ENCODE measurements at regions not wholly inside any gene's neighbourhood (a gene's known extent, or its start where the extent isn't known, plus 50 kb on each side); places are given as distances from the start of the nearest gene placed in this dataset.

DNA sequence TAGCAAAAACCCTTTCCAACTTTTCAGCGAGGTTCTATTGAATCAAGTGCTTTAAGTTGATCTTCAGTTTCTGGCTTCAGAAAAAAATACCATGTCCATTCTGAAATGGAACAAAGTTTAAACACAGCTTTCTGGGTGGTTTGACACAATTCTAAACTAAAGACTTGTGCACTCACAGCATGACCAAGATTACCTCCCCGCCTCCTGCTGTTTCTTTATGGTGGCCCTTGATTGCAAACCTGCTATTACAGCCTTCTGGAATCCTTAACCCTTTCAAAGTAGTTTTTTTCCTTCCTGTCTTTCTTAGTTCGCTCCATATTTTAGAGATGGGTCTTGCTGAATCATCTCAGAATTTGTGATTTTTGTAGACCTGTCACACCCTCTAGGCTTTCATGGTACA, 135.9 kb upstream of the FBN2 start:
- no peak for TF ChIP-seq POLR2AphosphoS5 (IDR thresholded peaks at IDR 0.05)
- no peak for TF ChIP-seq POLR2A (IDR thresholded peaks at IDR 0.05)
- no peak for TF ChIP-seq CTCF (IDR thresholded peaks at IDR 0.05)
- no peaks in the 10 kb centered on the region for H3K36me3 ChIP-seq
- H3K27ac ChIP-seq, result no peak overlapping the region
- intact Hi-C loops (cut with DNase I; ENCODE audit: low total_unique reads), result no loop called here
- no peak for DNase-seq (ENCODE audit: low spot score in 2 of 2)
- peaks cover 0 to 6% of the 10 kb centered on the region in 2 donors for H3K9me3 ChIP-seq
- no peak overlapping the region for H3K4me3 ChIP-seq
- H3K27me3 ChIP-seq, result no peaks in the 10 kb centered on the region
- no peaks in the 10 kb centered on the region for H3K4me1 ChIP-seq

DNA sequence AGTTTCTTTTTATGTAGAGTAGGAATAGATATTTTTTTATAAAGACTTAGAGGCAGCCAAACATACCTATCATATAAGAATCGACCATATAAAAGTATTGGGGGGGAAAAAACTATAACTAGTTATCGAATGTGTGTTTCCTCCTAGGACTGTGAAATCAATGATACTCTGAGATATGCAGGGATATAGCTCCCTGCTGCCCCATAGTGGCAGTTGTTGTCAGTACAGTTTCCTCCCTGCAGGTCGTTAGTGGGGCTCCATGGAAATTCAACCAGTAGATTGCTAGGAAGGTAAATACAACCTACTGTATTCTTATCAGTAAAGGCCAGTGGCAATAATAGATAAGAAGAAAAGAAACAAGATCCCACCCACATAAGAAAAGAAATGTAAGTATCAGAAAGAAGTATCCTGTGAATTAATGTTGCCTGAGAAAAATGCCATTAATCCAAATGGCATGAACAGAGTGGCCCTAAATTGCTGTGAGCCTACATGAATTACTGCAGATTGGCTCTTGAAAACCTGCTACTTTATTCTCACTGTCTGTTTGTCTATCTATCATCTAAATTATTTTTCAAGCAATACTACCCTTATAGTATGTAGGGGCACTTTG, 136.9 kb upstream of the FBN2 start:
- H3K9me3 ChIP-seq, result peaks cover 0 to 6% of the 10 kb centered on the region in 2 donors
- no peaks in the 10 kb centered on the region for H3K36me3 ChIP-seq
- TF ChIP-seq POLR2A (IDR thresholded peaks at IDR 0.05) (no peak), POLR2AphosphoS5 (IDR thresholded peaks at IDR 0.05) (no peak), CTCF (IDR thresholded peaks at IDR 0.05) (no peak)
- intact Hi-C loops (cut with DNase I; ENCODE audit: low total_unique reads), result no loop called here
- H3K4me3 ChIP-seq, result no peak overlapping the region
- no peak for DNase-seq (ENCODE audit: low spot score in 2 of 2)
- no peaks in the 10 kb centered on the region for H3K4me1 ChIP-seq
- no peaks in the 10 kb centered on the region for H3K27me3 ChIP-seq
- H3K27ac ChIP-seq, result no peak overlapping the region

DNA sequence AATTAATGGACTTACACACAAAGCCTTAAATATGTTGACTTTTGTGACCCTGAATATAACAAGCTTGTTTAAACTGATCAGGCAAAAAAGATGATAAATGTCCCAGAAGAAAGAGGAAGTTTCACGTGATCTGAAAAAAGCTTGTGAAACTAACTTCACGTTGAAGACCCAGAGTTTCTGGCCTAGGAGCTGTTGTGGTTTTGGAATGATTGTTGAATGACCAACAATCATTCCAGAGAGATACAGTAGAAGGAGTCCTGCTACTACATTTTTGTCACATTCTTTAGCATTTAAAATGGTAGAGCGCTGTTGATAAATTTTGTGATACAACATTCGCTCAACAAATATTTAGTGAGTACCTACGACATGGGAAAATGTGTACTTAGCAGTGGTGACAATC, 143.1 kb upstream of the FBN2 start:
- TF ChIP-seq POLR2AphosphoS5 (IDR thresholded peaks at IDR 0.05) (no peak), POLR2A (IDR thresholded peaks at IDR 0.05) (no peak), CTCF (IDR thresholded peaks at IDR 0.05) (no peak)
- Histone ChIP-seq H3K9me3 (no peaks in the 10 kb centered on the region), H3K4me3 (no peak overlapping the region), H3K4me1 (no peaks in the 10 kb centered on the region), H3K27ac (no peak overlapping the region), H3K27me3 (no peaks in the 10 kb centered on the region), H3K36me3 (no peaks in the 10 kb centered on the region)
- DNase-seq (ENCODE audit: low spot score in 2 of 2), result no peak
- intact Hi-C loops (cut with DNase I; ENCODE audit: low total_unique reads), result no loop called here

- peak in 1 of 2 donors; percentile 35 for DNase-seq (ENCODE audit: low spot score in 2 of 2)
- no peaks in the 10 kb centered on the region for H3K27me3 ChIP-seq
- no peak overlapping the region for H3K27ac ChIP-seq
- H3K9me3 ChIP-seq, result no peaks in the 10 kb centered on the region
- H3K4me1 ChIP-seq, result no peaks in the 10 kb centered on the region
- intact Hi-C loops (cut with DNase I; ENCODE audit: low total_unique reads), result no loop called here
- H3K36me3 ChIP-seq, result no peaks in the 10 kb centered on the region
- TF ChIP-seq POLR2A (IDR thresholded peaks at IDR 0.05), result no peak
- no peak for TF ChIP-seq CTCF (IDR thresholded peaks at IDR 0.05)
- TF ChIP-seq POLR2AphosphoS5 (IDR thresholded peaks at IDR 0.05), result no peak
- H3K4me3 ChIP-seq, result no peak overlapping the region
These were observed 143.9 kb upstream of the FBN2 start for GRCh38 chr5:128681764-128682592.

DNA sequence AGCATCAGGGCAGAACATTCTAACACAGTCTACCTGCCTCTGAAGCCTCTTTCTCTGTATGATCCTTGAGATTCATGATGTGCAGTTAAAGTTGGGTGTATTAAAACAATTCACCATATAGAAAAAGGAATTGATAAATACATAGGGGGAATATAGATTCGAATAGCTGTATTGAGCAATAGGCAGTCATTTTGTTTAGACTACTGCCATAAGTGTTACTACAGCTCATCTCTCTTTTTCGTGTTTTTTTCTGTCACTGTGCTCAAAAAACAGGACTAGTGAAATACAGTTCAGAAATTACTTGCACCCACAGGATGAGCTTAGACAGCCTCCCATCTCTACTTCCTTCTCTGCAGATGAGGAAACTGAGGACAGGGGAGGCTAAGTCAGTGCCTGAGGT, 144.6 kb upstream of the FBN2 start:
- no peaks in the 10 kb centered on the region for H3K27me3 ChIP-seq
- no peaks in the 10 kb centered on the region for H3K9me3 ChIP-seq
- TF ChIP-seq POLR2A (IDR thresholded peaks at IDR 0.05) (no peak), CTCF (IDR thresholded peaks at IDR 0.05) (no peak), POLR2AphosphoS5 (IDR thresholded peaks at IDR 0.05) (no peak)
- no peaks in the 10 kb centered on the region for H3K4me1 ChIP-seq
- intact Hi-C loops (cut with DNase I; ENCODE audit: low total_unique reads), result no loop called here
- H3K27ac ChIP-seq, result no peak overlapping the region
- no peaks in the 10 kb centered on the region for H3K36me3 ChIP-seq
- no peak overlapping the region for H3K4me3 ChIP-seq
- DNase-seq (ENCODE audit: low spot score in 2 of 2), result no peak
